Activated CD8-positive, alpha-beta T cell treated with anti-CD3 and anti-CD28 coated beads, Interleukin-2, amount 10 ng/mL, durations not matched to agents 7 days and 5 days (primary cell): ENCODE measurements at regions not wholly inside any gene's neighbourhood (a gene's known extent, or its start where the extent isn't known, plus 50 kb on each side); places are given as distances from the start of the nearest gene placed in this dataset.

Source experiments
- ATAC-seq: fragments of 150-1000 bp; cut with Tn5 transposase; one replicate; pipeline ENCODE4 v1.10.0; 2021; ENCODE audit warnings: moderate library complexity
- CTCF ChIA-PET: fragments of 350-600 bp; sonication (Branson Sonifier 250); formaldehyde crosslinking; loops from one replicate; lab custom pipeline; 2021; ENCODE audit warnings: antibody characterized with exemption; lab: Charles Lee
- POLR2A ChIA-PET: fragments of 350-600 bp; sonication (Branson Sonifier 250); formaldehyde crosslinking; loops from one replicate; lab custom pipeline; 2021; ENCODE audit warnings: antibody characterized with exemption; lab: Charles Lee
- DNase-seq: peaks from one replicate; pipeline ENCODE4 v3.0.0-alpha.2; 2020
- H3K27ac Mint-ChIP-seq: one replicate; pipeline ENCODE4 v1.8.0; 2021; ENCODE audit warnings: mild to moderate bottlenecking, mixed read lengths
- H3K27me3 Mint-ChIP-seq: one replicate; pipeline ENCODE4 v1.8.0; 2021; ENCODE audit warnings: low read depth, mixed read lengths
- H3K36me3 Mint-ChIP-seq: one replicate; pipeline ENCODE4 v1.8.0; 2021; ENCODE audit warnings: low read depth, mixed read lengths
- H3K4me1 Mint-ChIP-seq: one replicate; pipeline ENCODE4 v1.8.0; 2021; ENCODE audit warnings: low read depth, mixed read lengths
- H3K4me3 Mint-ChIP-seq: one replicate; pipeline ENCODE4 v1.8.0; 2021; ENCODE audit warnings: mild to moderate bottlenecking, mixed read lengths
- H3K9me3 Mint-ChIP-seq: one replicate; pipeline ENCODE4 v1.8.0; 2022; ENCODE audit warnings: mixed read lengths; ENCODE audit not compliant: insufficient read depth

DNA sequence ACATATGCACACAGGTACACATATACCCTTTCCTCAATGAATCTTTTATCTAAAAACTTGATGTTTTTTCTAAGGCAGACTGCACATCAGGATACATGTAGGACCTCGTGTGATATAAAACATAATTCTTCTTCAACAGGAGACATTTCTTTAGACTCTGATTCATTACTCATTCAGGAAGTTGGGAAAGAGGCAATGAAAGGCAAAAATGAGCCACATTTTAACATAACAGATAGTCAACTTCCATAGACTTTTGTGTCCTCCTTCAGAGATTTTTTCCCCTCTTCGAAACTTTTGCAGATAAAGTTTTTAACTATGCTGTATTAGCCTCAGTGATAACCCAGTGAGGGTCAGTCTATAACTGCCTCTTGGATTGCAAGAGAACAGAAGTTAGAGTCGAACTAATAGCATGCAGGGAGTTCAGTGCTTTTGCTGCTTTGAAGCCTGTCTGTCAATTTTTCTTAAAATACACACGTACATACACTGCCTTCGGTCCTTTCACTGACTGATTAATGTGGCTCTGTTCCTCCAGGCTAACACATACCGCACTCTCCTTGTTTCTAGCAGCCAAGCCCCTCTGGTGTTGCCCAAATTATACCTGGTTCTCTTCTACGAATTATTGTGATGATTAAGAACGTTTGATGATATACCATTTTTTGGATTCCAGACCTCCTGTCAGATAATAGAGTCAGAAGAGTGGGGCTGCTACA, 562.5 kb upstream of the MAP3K7 start:
- H3K4me3 Mint-ChIP-seq = no peak overlapping the region
- POLR2A ChIA-PET = no interaction called here
- CTCF ChIA-PET = no interaction called here
- H3K27ac Mint-ChIP-seq = no peak overlapping the region
- H3K4me1 Mint-ChIP-seq = no peaks in the 10 kb centered on the region
- no peaks in the 10 kb centered on the region for H3K9me3 Mint-ChIP-seq
- H3K27me3 Mint-ChIP-seq = no peaks in the 10 kb centered on the region
- ATAC-seq (no peak), DNase-seq (no peak)
- H3K36me3 Mint-ChIP-seq = no peaks in the 10 kb centered on the region

- no peaks in the 10 kb centered on the region for H3K36me3 Mint-ChIP-seq
- no peak overlapping the region for H3K27ac Mint-ChIP-seq
- ATAC-seq (no peak), DNase-seq (no peak)
- H3K4me3 Mint-ChIP-seq = no peak overlapping the region
- H3K4me1 Mint-ChIP-seq = no peaks in the 10 kb centered on the region
- no peaks in the 10 kb centered on the region for H3K9me3 Mint-ChIP-seq
- ChIA-PET CTCF (no interaction called here), POLR2A (no interaction called here)
- no peaks in the 10 kb centered on the region for H3K27me3 Mint-ChIP-seq
Measured at GRCh38 chr6:91144126-91144525, 557.3 kb upstream of the MAP3K7 start.

- POLR2A ChIA-PET = no interaction called here
- Mint-ChIP-seq H3K27ac (no peak overlapping the region), H3K36me3 (no peaks in the 10 kb centered on the region), H3K27me3 (no peaks in the 10 kb centered on the region), H3K4me1 (no peaks in the 10 kb centered on the region), H3K9me3 (no peaks in the 10 kb centered on the region), H3K4me3 (no peak overlapping the region)
- CTCF ChIA-PET = no interaction called here
- ATAC-seq (no peak), DNase-seq (no peak)
Measured at GRCh38 chr6:91142154-91142553, 555.3 kb upstream of the MAP3K7 start.

GRCh38 chr6:91141346-91141745, 554.5 kb upstream of the MAP3K7 start:
- no peaks in the 10 kb centered on the region for H3K9me3 Mint-ChIP-seq
- H3K4me1 Mint-ChIP-seq = no peaks in the 10 kb centered on the region
- ChIA-PET CTCF (no interaction called here), POLR2A (no interaction called here)
- no peak for DNase-seq
- no peak for ATAC-seq
- H3K27me3 Mint-ChIP-seq = no peaks in the 10 kb centered on the region
- no peak overlapping the region for H3K27ac Mint-ChIP-seq
- no peaks in the 10 kb centered on the region for H3K36me3 Mint-ChIP-seq
- no peak overlapping the region for H3K4me3 Mint-ChIP-seq

GRCh38 chr6:91140449-91140848, 553.6 kb upstream of the MAP3K7 start:
- ChIA-PET CTCF (no interaction called here), POLR2A (no interaction called here)
- Mint-ChIP-seq H3K36me3 (no peaks in the 10 kb centered on the region), H3K27ac (no peak overlapping the region), H3K4me1 (no peaks in the 10 kb centered on the region), H3K27me3 (no peaks in the 10 kb centered on the region), H3K4me3 (no peak overlapping the region), H3K9me3 (no peaks in the 10 kb centered on the region)
- no peak for ATAC-seq
- DNase-seq = no peak

DNA sequence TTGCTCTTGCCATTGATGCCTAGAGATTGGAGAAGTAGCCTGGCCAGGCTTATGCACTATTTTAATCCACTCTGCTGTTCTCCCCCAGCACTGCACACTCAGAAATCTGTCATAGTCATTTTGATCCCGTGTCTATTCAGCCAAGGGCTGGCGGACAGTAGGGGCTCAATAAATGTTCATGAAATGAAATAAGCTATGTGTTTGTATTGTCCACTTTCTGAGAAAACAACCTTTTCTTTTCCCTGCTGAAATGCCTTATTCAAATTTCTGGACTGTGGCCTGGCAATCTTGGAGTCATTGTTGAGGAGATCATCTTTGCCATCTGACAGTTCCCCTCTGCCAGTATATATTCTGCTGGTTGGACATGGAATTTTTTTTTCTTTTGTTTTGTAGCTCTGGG, 550.4 kb upstream of the MAP3K7 start:
- no peaks in the 10 kb centered on the region for H3K36me3 Mint-ChIP-seq
- H3K4me1 Mint-ChIP-seq = no peaks in the 10 kb centered on the region
- no peaks in the 10 kb centered on the region for H3K9me3 Mint-ChIP-seq
- CTCF ChIA-PET = no interaction called here
- ATAC-seq = no peak
- DNase-seq = no peak
- POLR2A ChIA-PET = no interaction called here
- no peak overlapping the region for H3K4me3 Mint-ChIP-seq
- H3K27ac Mint-ChIP-seq = no peak overlapping the region
- H3K27me3 Mint-ChIP-seq = no peaks in the 10 kb centered on the region

DNA sequence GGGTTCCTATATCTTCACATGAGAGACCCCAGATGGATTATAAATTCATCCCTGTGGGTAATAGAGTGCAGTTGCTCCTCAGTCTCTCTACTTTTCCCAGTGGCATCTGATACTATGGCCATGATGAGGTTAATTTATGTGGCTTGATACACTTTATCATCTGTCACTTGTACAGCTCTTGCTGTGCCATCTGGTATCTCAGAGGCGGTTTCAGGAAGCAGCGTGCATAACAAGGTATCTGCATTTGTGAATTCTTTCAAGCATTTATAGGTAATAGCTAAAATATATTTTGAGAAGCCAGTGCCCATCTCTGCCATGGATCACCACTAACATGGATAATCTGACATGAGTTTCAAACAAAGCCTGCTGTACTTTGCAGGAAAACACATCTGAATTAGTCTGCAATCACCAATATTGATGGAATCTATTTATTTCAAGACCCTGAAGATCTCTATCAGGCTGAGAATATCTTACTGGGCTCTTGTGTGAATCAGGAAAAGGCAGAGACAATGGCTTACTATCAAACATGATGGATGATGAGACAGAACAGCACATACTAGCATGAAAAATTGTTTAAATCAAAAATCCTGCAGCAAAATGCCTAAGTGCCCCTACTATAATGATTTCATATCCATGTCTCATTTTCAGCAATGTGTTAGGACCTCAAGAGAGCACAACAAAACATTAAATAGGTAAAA, 548.7 kb upstream of the MAP3K7 start:
- H3K9me3 Mint-ChIP-seq = no peaks in the 10 kb centered on the region
- no peak overlapping the region for H3K4me3 Mint-ChIP-seq
- no peaks in the 10 kb centered on the region for H3K27me3 Mint-ChIP-seq
- H3K4me1 Mint-ChIP-seq = no peaks in the 10 kb centered on the region
- ATAC-seq (no peak), DNase-seq (no peak)
- H3K36me3 Mint-ChIP-seq = no peaks in the 10 kb centered on the region
- no peak overlapping the region for H3K27ac Mint-ChIP-seq
- POLR2A ChIA-PET = no interaction called here
- CTCF ChIA-PET = no interaction called here

GRCh38 chr6:91132461-91132860, 545.6 kb upstream of the MAP3K7 start:
- ATAC-seq = no peak
- Mint-ChIP-seq H3K36me3 (no peaks in the 10 kb centered on the region), H3K4me1 (no peaks in the 10 kb centered on the region), H3K27me3 (no peaks in the 10 kb centered on the region), H3K9me3 (no peaks in the 10 kb centered on the region), H3K27ac (no peak overlapping the region), H3K4me3 (no peak overlapping the region)
- POLR2A ChIA-PET = no interaction called here
- no peak for DNase-seq
- CTCF ChIA-PET = no interaction called here

DNA sequence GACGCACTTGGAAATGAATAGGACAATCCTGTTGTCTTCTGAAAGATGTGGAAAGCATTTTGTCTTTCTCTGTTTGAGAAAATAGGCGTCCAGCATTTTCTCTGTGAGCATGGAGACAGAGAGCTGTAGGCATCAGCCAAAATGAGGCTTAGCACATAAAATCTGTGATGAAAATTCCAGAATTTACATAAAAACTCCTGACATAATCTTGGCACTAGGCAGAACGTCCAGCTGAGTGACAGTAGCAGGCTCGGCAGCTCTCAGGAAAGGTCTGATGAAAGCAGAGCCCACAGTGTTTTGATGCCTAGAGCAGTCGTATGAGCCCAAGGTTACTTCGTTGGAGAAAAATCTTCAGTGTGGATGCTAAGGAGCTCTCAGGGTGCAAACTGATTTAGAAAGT, 543.3 kb upstream of the MAP3K7 start:
- no peak overlapping the region for H3K4me3 Mint-ChIP-seq
- ATAC-seq (no peak), DNase-seq (no peak)
- no peaks in the 10 kb centered on the region for H3K9me3 Mint-ChIP-seq
- CTCF ChIA-PET = no interaction called here
- H3K4me1 Mint-ChIP-seq = no peaks in the 10 kb centered on the region
- H3K36me3 Mint-ChIP-seq = no peaks in the 10 kb centered on the region
- no peak overlapping the region for H3K27ac Mint-ChIP-seq
- POLR2A ChIA-PET = no interaction called here
- H3K27me3 Mint-ChIP-seq = no peaks in the 10 kb centered on the region

DNA sequence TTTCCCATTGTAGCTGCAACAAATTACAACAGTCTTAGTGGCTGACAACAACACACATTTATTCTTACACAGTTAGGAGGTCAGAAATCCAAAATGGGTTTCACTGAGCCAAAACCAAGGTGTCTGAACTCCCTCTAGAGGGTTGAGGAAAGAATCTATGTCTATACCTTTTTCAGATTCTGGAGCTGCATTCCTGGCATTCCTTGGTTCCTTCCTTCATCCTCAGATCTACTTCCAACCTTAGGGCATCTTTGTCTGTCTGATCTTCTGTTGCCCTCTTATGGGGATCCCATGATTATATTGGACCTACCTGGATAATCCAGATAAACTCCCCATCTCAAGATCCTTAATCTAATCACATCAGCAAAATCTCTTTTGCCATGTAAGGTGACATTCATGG, 540.9 kb upstream of the MAP3K7 start:
- H3K4me3 Mint-ChIP-seq = no peak overlapping the region
- no peak overlapping the region for H3K27ac Mint-ChIP-seq
- no peaks in the 10 kb centered on the region for H3K27me3 Mint-ChIP-seq
- ATAC-seq = no peak
- POLR2A ChIA-PET = no interaction called here
- no peaks in the 10 kb centered on the region for H3K36me3 Mint-ChIP-seq
- DNase-seq = no peak
- no peaks in the 10 kb centered on the region for H3K4me1 Mint-ChIP-seq
- H3K9me3 Mint-ChIP-seq = no peaks in the 10 kb centered on the region
- CTCF ChIA-PET = no interaction called here

- CTCF ChIA-PET = no interaction called here
- Mint-ChIP-seq H3K36me3 (no peaks in the 10 kb centered on the region), H3K27ac (no peak overlapping the region), H3K9me3 (no peaks in the 10 kb centered on the region), H3K4me1 (no peaks in the 10 kb centered on the region), H3K4me3 (no peak overlapping the region), H3K27me3 (no peaks in the 10 kb centered on the region)
- DNase-seq (no peak), ATAC-seq (no peak)
- POLR2A ChIA-PET = no interaction called here
Measured at GRCh38 chr6:91126876-91127275, 540.0 kb upstream of the MAP3K7 start.

DNA sequence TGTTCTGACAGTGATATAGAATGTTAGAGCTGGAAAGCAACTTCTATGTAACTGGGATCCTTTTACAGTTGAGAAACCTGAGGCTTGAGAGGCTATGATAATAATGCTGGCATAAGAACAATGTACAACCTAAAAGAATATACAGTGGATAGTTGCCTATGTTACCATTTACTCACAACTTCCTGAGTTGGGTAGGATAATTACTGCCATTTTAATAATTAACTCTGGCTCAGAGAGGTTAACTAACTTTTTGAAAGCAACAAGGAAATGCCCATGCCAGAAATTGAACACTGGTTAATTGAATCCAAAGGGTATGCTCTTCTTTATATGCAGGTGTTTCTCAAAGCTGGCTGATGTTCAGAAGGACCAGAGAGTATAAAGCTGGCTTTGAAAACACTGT, 530.7 kb upstream of the MAP3K7 start:
- ChIA-PET CTCF (no interaction called here), POLR2A (no interaction called here)
- Mint-ChIP-seq H3K4me1 (no peaks in the 10 kb centered on the region), H3K36me3 (no peaks in the 10 kb centered on the region), H3K9me3 (no peaks in the 10 kb centered on the region), H3K4me3 (no peak overlapping the region), H3K27me3 (no peaks in the 10 kb centered on the region), H3K27ac (no peak overlapping the region)
- DNase-seq (no peak), ATAC-seq (no peak)
